Liver (tissue), 7 donors: ENCODE measurements at regions not wholly inside any gene's neighbourhood (a gene's known extent, or its start where the extent isn't known, plus 50 kb on each side); places are given as distances from the start of the nearest gene placed in this dataset.

ENCODE experiments used
- DNase-seq: peaks from one replicate; pipeline ENCODE4 v3.0.0-alpha.2; 2017; ENCODE audit warnings: low spot score
- H3K27ac ChIP-seq, 2 donors: one replicate each; pipeline ENCODE4 v1.7.0; 2013; ENCODE audit warnings: inconsistent platforms in 2 of 2, low read length in 2 of 2, control low read depth in 1 of 2, low read depth in 1 of 2, mild to moderate bottlenecking in 1 of 2
- H3K27me3 ChIP-seq, 4 donors: one replicate each; pipeline versions ENCODE4 v1.6.1 to v1.7.0; 2013; ENCODE audit warnings: low read length in 3 of 4, inconsistent platforms in 1 of 4, mild to moderate bottlenecking in 1 of 4, moderate library complexity in 1 of 4; ENCODE audit not compliant: control insufficient read depth in 4 of 4, insufficient read depth in 4 of 4
- H3K36me3 ChIP-seq, 4 donors: one replicate each; pipeline versions ENCODE4 v1.6.1 to v1.7.0; 2013; ENCODE audit warnings: low read length in 3 of 4, mild to moderate bottlenecking in 3 of 4, low read depth in 1 of 4, moderate library complexity in 1 of 4; ENCODE audit not compliant: control insufficient read depth in 4 of 4, insufficient read depth in 3 of 4
- H3K4me1 ChIP-seq, 4 donors: one replicate each; pipeline versions ENCODE4 v1.6.1 to v1.7.0; 2013; ENCODE audit warnings: low read length in 3 of 4, mild to moderate bottlenecking in 3 of 4, moderate library complexity in 1 of 4; ENCODE audit not compliant: control insufficient read depth in 4 of 4, insufficient read depth in 4 of 4
- H3K4me3 ChIP-seq, 3 donors: one replicate each; pipeline versions ENCODE4 v1.6.1 to v1.7.0; 2013; ENCODE audit warnings: low read length in 3 of 3, control low read depth in 1 of 3, low read depth in 1 of 3, mild to moderate bottlenecking in 1 of 3
- H3K9ac ChIP-seq, 2 donors: one replicate each; pipeline ENCODE4 v1.7.0; 2013; ENCODE audit warnings: low read length in 2 of 2, mild to moderate bottlenecking in 2 of 2, moderate library complexity in 2 of 2, control low read depth in 1 of 2, low read depth in 1 of 2
- H3K9me3 ChIP-seq, 4 donors: one replicate each; pipeline versions ENCODE4 v1.6.1 to v1.7.0; 2013; ENCODE audit warnings: low read length in 3 of 4; ENCODE audit not compliant: control insufficient read depth in 4 of 4
- FOXA1 ChIP-seq: IDR thresholded peaks from 2 replicates; pipeline ENCODE4 v1.6.1; 2016; ENCODE audit warnings: antibody characterized with exemption
- FOXA2 ChIP-seq: IDR thresholded peaks from 2 replicates; pipeline ENCODE4 v1.6.1; 2016; ENCODE audit warnings: antibody characterized with exemption
- GABPA ChIP-seq, 2 donors: IDR thresholded peaks in 1 of 2; conservative IDR thresholded peaks in 1 of 2; 2 replicates each; pipeline ENCODE4 v1.6.1; 2016; ENCODE audit warnings: antibody characterized with exemption in 2 of 2, mild to moderate bottlenecking in 1 of 2, moderate library complexity in 1 of 2
- HNF4G ChIP-seq: IDR thresholded peaks from 2 replicates; pipeline ENCODE4 v1.6.1; 2016; ENCODE audit warnings: antibody characterized with exemption
- JUND ChIP-seq, 2 donors: IDR thresholded peaks; 2 replicates each; pipeline ENCODE4 v1.6.1; 2016; ENCODE audit warnings: antibody characterized with exemption in 2 of 2
- NR2F2 ChIP-seq: IDR thresholded peaks from 2 replicates; pipeline ENCODE4 v1.6.1; 2016; ENCODE audit warnings: antibody characterized with exemption
- RAD21 ChIP-seq, 2 donors: IDR thresholded peaks; 2 replicates each; pipeline ENCODE4 v1.6.1; 2016; ENCODE audit warnings: antibody characterized with exemption in 2 of 2, mild to moderate bottlenecking in 2 of 2
- RXRA ChIP-seq, 2 donors: IDR thresholded peaks; 2 replicates each; pipeline ENCODE4 v1.6.1; 2017 to 2018; ENCODE audit warnings: antibody characterized with exemption in 2 of 2, mild to moderate bottlenecking in 1 of 2
- TAF1 ChIP-seq: conservative IDR thresholded peaks from 2 replicates; pipeline ENCODE4 v1.6.1; 2016; ENCODE audit warnings: antibody characterized with exemption, mild to moderate bottlenecking
- YY1 ChIP-seq: IDR thresholded peaks from 2 replicates; pipeline ENCODE4 v1.6.1; 2016; ENCODE audit warnings: antibody characterized with exemption, mild to moderate bottlenecking
- WGBS: extraction: QIAGEN DNeasy Blood & Tissue Kit; methylation state at CpG from one replicate; pipeline ENCODE4 v1.1.7; 2013; 5-methylcytosine and 5-hydroxymethylcytosine counted together
- TF ChIP-seq, protein P1 (sequence below): IDR thresholded peaks from 2 replicates; pipeline ENCODE4 v1.6.1; 2016; ENCODE audit warnings: antibody characterized with exemption, mild to moderate bottlenecking
- TF ChIP-seq, protein P2 (sequence below): IDR thresholded peaks from 2 replicates; pipeline ENCODE4 v1.6.1; 2016; ENCODE audit warnings: antibody characterized with exemption
- TF ChIP-seq, protein P3 (sequence below): IDR thresholded peaks from 2 replicates; pipeline ENCODE4 v1.6.1; 2016; ENCODE audit warnings: antibody characterized with exemption
- TF ChIP-seq, protein P4 (sequence below): IDR thresholded peaks from 2 replicates; pipeline ENCODE4 v1.6.1; 2016; ENCODE audit warnings: antibody characterized with exemption
- donor health status: healthy.
- donor health status: healthy.
- donor health status: healthy.
- donor health status: healthy.

DNA sequence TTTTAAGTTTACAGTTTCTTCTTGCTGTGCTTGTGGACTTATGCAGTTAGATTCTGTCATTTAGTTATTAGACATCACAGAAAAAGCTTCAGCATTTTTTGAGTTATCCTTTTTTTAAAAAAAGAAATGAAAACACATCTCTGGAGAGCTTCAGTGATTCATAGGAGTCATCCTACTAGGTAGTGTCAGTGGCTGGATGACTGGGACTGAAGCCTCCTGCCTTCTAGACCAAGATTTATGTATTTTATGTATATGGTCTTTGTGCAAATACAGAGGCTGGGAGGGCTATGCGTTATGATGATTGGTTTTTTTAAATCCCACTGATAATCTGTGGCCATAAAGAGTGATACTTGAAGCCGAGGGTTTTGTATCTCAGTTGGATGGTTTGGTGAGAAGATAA, 125.9 kb upstream of the JAG1 start:
- Histone ChIP-seq H3K27ac (no peak overlapping the region), H3K9ac (no peak overlapping the region), H3K4me1 (no peaks in the 10 kb centered on the region), H3K9me3 (no peaks in the 10 kb centered on the region), H3K4me3 (no peak overlapping the region), H3K27me3 (no peaks in the 10 kb centered on the region), H3K36me3 (no peaks in the 10 kb centered on the region)
- DNase-seq, result no peak
- no peak for TF ChIP-seq YY1
- TF ChIP-seq, protein P1, sequence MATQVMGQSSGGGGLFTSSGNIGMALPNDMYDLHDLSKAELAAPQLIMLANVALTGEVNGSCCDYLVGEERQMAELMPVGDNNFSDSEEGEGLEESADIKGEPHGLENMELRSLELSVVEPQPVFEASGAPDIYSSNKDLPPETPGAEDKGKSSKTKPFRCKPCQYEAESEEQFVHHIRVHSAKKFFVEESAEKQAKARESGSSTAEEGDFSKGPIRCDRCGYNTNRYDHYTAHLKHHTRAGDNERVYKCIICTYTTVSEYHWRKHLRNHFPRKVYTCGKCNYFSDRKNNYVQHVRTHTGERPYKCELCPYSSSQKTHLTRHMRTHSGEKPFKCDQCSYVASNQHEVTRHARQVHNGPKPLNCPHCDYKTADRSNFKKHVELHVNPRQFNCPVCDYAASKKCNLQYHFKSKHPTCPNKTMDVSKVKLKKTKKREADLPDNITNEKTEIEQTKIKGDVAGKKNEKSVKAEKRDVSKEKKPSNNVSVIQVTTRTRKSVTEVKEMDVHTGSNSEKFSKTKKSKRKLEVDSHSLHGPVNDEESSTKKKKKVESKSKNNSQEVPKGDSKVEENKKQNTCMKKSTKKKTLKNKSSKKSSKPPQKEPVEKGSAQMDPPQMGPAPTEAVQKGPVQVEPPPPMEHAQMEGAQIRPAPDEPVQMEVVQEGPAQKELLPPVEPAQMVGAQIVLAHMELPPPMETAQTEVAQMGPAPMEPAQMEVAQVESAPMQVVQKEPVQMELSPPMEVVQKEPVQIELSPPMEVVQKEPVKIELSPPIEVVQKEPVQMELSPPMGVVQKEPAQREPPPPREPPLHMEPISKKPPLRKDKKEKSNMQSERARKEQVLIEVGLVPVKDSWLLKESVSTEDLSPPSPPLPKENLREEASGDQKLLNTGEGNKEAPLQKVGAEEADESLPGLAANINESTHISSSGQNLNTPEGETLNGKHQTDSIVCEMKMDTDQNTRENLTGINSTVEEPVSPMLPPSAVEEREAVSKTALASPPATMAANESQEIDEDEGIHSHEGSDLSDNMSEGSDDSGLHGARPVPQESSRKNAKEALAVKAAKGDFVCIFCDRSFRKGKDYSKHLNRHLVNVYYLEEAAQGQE, result no peak
- no peak for TF ChIP-seq GABPA (IDR thresholded peaks at IDR 0.05 in 1 of 2, conservative IDR thresholded peaks at IDR 0.05 in 1 of 2)
- TF ChIP-seq, protein P2, sequence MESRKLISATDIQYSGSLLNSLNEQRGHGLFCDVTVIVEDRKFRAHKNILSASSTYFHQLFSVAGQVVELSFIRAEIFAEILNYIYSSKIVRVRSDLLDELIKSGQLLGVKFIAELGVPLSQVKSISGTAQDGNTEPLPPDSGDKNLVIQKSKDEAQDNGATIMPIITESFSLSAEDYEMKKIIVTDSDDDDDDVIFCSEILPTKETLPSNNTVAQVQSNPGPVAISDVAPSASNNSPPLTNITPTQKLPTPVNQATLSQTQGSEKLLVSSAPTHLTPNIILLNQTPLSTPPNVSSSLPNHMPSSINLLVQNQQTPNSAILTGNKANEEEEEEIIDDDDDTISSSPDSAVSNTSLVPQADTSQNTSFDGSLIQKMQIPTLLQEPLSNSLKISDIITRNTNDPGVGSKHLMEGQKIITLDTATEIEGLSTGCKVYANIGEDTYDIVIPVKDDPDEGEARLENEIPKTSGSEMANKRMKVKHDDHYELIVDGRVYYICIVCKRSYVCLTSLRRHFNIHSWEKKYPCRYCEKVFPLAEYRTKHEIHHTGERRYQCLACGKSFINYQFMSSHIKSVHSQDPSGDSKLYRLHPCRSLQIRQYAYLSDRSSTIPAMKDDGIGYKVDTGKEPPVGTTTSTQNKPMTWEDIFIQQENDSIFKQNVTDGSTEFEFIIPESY, result no peak
- TF ChIP-seq NR2F2, result no peak
- TF ChIP-seq, protein P3, sequence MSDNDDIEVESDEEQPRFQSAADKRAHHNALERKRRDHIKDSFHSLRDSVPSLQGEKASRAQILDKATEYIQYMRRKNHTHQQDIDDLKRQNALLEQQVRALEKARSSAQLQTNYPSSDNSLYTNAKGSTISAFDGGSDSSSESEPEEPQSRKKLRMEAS, result no peak
- TF ChIP-seq JUND (IDR thresholded peaks at IDR 0.05), result no peak
- TF ChIP-seq, protein P4, sequence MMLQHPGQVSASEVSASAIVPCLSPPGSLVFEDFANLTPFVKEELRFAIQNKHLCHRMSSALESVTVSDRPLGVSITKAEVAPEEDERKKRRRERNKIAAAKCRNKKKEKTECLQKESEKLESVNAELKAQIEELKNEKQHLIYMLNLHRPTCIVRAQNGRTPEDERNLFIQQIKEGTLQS, result no peak
- no peak for TF ChIP-seq RXRA (IDR thresholded peaks at IDR 0.05)
- TF ChIP-seq RAD21 (IDR thresholded peaks at IDR 0.05), result no peak
- 92% methylated on average over 2 of the region's 2 CpGs for WGBS

DNA sequence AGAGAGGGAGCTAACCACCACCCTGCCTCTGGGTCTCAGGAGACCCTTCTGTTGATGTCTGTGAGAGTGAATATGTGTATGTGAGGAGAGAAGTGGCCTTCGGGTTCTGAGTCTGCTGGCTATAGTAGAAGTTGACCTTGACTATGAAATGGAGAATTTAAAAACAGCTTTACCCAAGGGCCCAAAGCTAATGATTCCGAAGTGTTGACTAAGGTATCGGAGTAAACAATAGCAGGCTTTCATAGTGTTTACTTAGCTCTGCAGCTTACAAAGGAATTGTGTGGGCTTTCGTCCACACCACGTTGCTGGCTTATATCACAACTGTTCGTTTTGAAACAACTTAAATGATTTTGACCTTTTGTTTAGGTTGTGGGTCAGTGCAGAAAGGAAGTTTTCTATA, 126.5 kb upstream of the JAG1 start:
- no peak overlapping the region for H3K9ac ChIP-seq
- H3K9me3 ChIP-seq, result no peaks in the 10 kb centered on the region
- no peaks in the 10 kb centered on the region for H3K4me1 ChIP-seq
- H3K36me3 ChIP-seq, result no peaks in the 10 kb centered on the region
- no peak for TF ChIP-seq YY1
- TF ChIP-seq, protein P1, result no peak
- TF ChIP-seq, protein P3, result no peak
- no peak for TF ChIP-seq GABPA (IDR thresholded peaks at IDR 0.05 in 1 of 2, conservative IDR thresholded peaks at IDR 0.05 in 1 of 2)
- no peak for TF ChIP-seq TAF1
- no peak for TF ChIP-seq JUND (IDR thresholded peaks at IDR 0.05)
- TF ChIP-seq, protein P2, result no peak
- TF ChIP-seq NR2F2, result no peak
- no peak for TF ChIP-seq FOXA1
- TF ChIP-seq RAD21 (IDR thresholded peaks at IDR 0.05), result no peak
- TF ChIP-seq FOXA2, result no peak
- no peak for TF ChIP-seq HNF4G
- no peak for TF ChIP-seq RXRA (IDR thresholded peaks at IDR 0.05)
- no peak overlapping the region for H3K27ac ChIP-seq
- H3K4me3 ChIP-seq, result no peak overlapping the region
- DNase-seq, result no peak
- 69% methylated on average over 6 of the region's 6 CpGs for WGBS
- no peaks in the 10 kb centered on the region for H3K27me3 ChIP-seq
